NCI-H510A (cell line): ENCODE measurements at regions not wholly inside any gene's neighbourhood (a gene's known extent, or its start where the extent isn't known, plus 50 kb on each side); places are given as distances from the start of the nearest gene placed in this dataset.

ENCODE experiments used
- DNase-seq: peaks from one replicate; lab custom pipeline; 2025; lab: John Stamatoyannopoulos, UW

DNA sequence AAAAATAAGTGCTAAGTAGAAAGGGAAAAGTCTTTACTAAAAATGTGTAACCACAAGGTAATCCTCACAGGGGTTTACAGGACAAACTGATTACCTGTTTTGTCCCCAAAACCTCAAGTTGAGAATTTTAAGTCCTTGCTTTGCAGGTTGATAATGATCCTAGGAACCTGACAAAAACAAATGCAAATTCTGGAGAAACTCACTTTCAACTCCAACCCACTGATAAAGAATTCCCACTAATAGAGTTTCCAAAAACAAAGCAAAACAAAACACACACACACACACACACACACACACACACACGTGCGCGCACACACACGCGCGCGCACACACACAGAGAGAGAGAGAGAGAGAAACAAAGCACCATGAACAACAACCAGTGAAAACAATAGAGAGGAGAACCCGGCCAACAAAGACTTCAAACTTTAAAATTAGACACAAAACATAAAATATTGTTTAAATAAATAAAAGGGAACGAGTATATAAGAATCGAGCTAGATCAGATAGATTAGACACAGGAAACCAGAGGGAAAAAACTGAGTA lies 187.0 kb upstream of the FOXN3 start:
- no peak for DNase-seq

DNA sequence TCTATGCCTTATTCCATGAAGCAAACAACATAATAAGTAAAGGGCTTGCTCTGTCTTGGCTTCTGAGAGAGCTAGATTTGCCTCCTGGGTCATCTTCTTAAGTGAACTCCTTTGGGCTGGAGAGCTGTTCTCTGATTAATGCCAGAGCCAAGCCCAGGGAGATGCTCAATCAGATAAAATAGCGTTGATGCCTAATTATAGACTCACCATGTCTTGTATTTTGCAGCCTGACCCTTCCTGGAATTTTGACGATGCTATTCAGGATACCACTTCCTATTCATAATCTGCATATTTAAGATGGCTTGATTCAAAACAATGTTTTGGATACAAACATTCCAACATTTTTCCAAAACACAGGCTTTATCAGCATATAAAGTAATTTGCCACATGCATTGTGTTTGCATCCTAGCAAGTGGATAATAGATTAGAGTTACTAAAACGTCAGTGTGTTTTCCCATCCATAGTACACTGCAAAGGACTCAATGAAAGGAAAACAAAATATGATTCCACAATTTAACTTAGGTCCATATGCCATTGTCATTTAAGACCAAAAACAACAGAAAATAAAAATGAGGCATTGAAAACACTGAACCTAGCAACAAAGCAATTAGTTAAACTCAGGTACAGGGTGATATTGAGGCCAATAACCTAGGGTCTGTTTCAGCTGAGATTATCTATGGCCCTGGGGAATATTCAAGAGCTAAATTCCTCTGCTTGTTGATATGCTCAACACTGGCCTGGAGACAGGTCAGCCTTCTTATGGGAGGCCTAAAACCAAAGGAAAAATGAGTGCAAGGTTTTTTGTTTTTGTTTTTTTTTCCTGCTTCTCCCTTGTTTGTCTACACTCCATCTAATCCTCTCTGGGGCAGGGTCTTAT lies 184.2 kb upstream of the FOXN3 start:
- DNase-seq: no peak

DNA sequence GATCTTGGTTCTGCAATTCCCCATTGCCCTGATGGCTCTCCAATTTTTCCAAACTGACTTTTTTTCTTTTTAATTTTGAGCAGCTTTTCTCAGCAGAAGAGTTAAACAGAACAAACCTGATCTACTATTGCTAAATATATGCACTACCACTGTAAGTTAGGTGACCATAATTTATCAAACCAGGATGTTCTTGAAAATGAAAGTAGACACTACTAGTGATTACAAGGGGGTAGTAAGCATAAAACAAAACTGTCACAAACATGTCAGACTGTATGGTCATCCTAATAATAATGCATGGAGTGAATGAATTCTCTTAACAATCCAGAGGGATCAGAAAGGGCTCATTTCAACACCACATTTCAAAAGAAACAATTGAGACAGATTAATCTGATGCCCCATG lies 183.0 kb upstream of the FOXN3 start:
- DNase-seq: no peak

DNA sequence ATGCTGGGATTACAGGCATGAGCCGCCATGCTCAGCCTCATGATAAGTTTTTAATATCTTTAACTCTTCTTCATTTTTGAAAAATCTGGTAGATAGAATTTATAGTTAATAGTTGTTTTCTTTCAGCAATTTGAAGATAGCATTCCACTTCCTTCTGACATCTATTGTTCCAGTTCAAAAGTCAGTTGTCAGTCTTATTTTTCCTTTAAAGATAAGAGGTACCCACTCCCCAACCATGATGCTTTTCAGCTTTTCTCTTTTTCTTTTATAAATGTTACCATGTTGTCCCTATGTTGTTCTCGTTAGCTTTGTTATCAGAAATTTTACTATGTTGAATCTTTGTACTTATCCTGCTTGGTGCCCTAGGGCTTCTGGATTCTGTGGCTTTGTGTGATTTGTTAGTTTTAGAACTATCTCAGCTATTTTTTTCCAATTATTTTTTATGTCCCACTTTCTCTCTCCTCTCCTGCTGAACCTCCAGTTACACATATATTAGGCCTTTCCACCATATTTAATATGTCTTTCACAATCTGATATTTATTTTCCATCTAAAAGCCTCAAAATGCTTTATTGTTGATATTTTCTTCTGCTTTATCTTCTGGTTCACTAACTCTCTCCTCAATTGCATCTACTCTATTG lies 181.6 kb upstream of the FOXN3 start:
- no peak for DNase-seq

DNA sequence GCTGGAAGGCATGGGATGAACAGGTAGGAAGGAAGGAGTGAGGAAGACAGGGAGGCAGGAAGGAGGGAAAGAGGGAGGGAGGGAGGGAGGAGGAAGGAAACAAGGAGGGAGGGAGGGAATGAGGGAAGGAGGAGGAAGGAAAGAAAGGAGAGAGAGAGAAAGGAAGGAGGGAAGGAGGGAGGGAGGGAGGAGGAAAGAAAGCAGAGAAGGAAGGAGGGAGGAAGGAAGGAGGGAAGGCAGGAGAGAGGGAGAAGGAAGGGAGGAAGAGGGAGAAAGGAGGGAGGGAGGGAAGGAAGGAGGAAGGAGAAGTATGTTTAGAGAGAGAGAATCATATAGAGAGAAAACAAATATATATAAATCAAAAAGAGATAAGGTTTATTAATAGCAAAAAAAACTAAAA lies 175.9 kb upstream of the FOXN3 start:
- no peak for DNase-seq

DNA sequence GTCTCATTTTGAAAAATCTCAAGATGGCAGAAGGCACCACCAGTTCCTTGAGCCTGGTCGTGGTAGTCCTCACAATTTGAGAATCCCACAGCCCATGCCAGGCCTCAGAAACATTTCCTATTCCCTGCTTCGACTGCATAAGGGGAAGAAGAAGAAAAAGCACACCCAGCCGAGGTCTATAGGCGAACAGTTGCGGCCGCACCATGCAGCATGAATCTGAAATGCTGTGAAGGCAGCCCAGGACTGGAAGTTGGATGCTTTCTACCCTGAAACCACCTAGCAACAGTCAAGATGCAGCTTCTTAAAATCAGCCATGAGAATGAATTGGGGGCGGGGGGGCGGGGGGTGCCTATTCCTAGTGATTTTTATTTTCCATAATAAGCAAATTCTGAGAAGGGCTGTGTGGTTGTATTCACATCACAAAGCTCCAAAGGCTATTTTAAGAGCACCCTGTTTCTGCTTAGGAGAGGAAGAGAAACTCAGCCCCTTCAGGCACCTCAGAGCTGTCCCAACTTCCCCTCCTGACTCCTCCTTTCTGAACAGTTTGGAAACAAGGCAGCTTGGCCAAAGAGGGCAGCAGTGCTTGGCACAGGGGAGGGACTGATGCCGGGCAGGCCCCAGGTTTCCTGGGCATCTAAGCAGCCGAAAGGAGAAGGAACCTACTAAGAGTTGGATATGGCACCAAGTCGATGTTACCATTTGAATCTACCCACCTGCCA lies 172.5 kb upstream of the FOXN3 start:
- DNase-seq: no peak

DNA sequence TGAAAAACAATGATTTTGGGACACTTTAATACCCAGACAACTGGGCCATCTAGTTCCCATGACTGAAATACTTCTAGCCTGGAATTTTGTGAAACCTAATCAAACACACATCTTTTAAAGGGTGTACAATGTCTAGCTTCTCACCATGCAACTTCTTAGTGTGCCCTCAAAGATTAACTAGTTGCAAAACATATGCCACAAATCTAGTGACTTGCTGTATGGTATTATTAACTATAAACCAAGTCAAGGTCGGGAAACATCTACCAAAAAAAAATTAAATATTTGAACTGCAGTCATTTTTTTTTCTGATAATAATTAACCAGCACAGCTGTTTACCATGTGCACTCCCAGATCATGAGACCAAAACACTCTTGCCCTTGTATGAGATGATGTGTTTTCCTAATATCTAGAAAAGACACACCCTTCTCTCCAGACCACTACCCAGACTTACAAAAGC lies 171.8 kb upstream of the FOXN3 start:
- DNase-seq: no peak

DNA sequence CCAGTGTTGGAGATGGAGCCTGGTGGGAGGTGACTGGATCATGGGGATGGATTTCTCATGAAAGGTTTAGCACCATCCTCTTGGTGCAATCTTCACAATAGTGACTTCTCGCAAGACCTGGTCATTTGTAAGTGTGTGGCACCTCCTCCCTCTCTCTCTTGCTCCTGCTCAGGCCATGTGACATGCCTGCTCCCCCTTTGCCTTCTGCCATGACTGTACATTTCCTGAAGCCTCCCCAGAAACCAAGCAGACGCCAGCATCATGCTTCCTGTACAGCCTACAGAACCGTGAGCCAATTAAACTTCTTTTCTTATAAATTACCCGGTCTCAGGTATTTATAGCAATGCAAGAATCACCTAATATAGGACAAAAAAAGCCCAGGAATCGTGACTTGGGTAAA lies 171.0 kb upstream of the FOXN3 start:
- no peak for DNase-seq

DNA sequence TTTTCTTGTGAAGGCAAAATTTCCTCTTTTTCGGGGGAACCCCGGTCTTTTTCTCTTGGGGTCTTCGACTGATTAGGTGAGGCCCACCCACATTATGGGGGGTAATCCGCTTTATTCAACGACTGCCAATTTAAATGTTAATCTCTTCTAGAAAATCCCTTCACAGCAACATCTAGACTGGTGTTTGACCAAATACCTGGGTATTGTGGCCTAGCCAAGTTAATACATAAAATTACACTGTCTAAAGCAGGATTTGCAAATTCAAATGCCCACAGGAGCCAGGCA lies 170.0 kb upstream of the FOXN3 start:
- no peak for DNase-seq

DNA sequence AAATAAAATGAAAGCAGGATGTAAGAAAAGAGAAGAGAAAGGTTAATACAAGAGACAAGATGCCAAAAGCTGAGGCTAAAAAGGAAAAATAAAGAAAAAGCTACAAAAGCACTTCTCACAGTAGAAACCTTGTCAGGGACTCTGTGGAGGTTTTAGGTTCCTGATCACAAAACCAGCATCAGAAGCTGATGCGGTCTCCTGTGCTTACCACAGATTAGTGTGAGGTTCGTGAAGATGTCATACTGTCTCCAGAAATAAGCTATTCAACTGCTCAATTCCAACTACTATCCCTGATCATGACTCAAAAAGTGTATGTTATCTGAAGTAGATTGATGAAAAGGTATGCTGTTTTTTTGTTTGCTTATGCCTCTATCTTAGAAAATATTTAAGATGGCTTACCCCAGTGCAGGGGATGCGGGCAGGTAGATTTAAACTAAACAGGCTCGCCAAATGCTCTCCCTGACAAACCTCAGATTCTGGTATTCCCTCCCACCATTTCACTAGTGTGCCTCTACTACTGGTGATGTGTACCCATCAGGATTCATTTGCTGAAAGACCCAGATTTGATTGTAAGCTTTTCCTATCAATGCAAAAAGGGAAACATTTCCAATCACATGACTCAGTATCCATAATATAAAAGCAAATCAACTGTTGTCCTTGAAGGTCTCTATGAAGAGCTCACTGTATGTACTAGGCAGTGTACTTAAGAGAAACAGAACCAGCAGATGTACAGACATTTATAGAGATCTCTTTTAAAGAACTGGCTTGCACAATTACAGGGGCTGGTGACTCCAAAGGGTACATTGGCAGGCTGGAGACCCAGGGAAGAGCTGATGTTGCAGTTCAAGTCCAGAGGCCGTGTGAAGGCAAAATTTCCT lies 169.5 kb upstream of the FOXN3 start:
- no peak for DNase-seq

DNA sequence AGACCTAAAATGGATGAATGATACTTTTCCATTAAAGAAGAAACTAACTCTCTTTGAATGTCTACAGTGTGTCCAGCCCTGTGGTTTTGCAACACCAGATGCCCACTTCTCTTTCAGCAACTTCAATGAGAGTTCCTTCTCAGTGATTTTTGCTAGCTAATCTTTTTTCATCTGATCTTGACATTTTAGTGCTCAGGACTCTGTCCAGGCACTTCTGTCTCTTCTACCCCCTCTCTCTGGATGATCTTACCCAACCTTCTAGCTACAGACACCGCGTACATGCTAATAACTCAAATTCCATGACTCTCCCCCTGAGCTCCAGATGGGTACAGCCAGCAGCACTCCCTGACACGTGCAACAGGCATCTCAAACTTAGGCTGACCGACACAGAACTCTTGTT lies 161.1 kb upstream of the FOXN3 start:
- DNase-seq: no peak

DNA sequence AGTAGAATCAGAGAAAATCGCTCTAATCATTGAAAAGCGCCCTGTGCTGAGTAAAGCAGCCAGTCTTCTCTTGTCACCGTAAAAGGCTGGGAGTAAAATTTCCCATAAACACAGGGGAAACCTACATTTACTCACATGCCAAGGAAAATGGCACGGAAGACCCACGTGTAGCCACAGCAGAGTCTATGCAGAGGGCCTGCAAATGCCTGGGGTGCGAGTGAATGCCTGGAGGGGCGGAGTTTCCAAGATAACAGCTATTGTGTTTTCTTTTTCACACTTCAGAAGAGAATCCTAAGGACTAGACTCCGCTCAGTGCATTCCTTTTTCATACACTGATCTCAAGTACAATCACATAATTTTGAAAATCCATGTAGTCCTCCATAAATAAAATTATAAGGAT lies 159.9 kb upstream of the FOXN3 start:
- no peak for DNase-seq

DNA sequence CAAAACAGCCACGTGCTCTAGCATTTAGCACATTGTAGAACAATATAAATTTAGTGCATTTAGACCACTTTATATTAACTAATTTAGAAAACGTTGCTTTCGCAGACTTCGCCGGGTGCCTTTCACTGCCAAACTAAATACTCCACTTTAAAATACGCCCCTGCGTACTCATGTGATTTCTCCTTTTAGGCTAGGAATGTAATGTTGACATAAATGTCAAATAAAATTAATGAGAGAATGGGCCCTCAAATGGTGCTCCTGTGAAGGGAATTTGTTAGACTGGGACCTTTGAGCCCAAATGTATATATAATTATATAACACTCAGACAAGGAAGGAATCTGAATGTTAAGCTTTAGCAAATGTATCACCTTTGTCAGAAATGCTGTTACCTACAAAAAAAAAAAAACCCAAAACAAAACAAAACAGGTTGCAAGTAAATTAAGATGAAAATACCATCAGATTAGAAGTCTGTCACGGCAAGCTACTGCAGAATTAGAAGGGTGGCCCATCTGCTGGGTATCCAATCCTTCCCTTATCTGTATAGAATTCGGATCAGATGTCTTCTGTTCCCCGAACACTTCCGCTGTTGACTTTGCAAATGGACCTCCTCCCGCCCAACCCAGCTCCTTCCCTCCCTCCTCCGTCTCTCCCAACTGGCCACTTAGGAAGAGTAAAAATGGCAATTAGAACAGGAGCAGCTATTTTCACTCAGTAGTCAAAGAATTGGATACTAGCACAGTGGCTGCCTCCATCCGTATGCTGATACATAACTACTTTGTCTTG lies 159.3 kb upstream of the FOXN3 start:
- peak; percentile 16 for DNase-seq

DNA sequence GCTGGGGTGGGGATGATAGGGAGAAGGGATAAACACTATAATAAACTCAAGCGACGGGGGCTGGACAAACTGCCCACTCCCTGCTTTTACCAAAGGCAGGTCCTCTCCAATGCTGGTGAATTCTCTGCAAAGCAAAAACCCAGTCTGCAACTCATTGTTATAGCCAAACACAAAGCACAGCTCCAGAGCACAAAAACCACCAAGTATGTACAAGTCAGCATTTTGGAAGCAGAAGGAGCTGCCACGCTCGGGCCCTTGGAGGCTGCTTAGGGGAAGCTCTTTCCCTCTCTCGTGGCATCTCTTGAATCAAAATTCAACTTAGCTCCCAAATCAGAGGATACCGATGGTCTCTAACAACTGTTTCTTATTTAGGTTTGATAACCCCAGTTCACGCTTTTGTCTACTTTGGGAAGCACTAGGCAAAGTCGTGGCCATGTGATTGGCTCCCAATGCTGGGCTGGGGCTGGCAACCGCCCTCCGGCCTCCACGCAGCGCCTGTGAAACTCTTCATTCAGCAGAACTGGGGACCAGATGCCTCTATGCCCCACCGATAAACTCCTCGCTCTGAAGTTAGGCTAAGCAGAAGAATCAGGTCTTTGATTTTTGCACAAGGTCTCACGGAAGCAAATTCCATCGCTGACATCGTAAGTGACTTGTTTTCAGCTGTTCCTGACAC lies 158.5 kb upstream of the FOXN3 start:
- no peak for DNase-seq

DNA sequence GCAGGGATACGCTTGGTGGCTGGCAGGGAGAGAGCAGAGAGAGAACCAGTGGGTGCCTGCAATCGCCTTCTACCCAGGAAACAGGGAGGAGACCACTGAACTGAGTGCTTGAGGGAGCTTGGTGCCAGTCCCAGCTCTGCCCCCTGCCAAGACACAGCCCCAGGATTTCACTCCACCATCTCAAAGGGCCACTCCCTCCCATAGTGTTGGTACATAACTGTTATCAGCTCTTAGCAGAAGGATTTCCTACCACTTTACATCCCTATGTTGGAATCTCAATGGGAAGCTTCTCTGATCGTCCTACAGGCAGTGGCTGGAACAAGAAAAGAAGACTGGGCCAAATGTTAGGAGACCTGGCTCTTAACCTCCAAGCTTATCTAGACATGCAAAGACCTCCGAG lies 157.4 kb upstream of the FOXN3 start:
- DNase-seq: no peak

DNA sequence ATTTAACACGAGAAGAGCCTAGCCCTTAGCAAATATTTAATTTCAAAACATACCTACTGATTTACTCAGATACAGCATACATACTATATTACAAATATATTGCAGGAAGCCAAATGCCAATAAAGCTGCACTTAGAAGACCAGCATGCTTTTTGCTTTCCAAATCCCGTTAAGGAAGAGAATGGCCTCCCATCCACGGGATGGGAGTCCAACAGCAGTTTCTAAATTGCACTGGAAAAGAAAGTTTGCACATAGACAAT lies 156.3 kb upstream of the FOXN3 start:
- no peak for DNase-seq

DNA sequence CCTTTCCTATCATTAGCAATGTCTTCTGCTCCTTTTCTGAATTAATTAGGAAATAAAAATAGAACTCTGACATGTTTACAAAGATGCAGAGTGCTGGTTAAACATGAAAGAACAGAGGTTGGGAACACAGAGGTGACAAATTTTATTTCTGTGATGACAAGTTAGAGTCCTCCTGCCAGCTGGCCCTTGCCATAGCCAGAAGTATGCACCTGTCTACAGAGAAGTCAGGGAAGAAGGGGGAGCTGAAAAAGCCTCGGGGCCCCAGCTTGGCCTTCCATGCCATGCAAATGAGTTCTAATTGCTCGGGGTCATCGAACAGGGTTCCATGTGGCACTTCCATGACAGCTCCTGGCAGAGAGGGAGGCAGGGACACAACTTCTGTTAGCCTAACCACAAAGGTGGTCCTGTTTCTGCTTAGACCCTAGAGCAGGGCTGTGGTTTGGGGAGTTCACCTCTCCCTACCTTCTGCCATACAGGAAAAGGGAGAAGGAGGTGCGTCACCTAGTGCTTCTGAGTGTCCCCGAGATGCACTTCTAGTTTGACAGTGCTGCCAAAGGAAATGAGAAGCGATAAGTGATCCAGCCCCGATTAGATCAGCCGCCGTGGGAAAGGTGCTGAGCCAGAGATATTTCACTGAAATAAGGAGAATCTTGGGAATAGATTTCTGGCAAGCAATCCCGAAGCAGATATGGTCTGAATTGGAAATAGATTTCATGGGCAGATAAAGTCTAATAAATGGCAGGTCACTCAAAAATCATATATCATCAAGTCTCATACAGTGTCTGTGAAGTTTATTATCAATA lies 155.8 kb upstream of the FOXN3 start:
- DNase-seq: no peak

DNA sequence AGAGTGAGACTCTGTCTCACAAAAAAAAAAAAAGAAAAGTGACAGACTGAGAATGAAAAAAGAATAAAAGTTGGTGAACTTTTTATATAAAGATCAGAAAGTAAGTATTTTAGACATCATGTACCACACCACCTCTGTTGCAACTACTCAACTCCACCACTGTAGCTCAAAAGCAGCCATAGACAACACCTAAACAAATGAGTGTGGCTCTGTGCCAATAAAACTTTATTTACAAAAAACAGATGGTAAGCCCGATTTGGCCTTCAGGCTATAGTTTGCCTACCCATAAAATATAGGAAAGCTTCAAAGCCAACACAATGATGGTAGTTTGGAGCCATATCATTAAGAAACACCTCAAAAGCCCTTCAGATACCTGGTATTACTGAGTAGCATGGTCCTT lies 154.5 kb upstream of the FOXN3 start:
- DNase-seq: no peak

DNA sequence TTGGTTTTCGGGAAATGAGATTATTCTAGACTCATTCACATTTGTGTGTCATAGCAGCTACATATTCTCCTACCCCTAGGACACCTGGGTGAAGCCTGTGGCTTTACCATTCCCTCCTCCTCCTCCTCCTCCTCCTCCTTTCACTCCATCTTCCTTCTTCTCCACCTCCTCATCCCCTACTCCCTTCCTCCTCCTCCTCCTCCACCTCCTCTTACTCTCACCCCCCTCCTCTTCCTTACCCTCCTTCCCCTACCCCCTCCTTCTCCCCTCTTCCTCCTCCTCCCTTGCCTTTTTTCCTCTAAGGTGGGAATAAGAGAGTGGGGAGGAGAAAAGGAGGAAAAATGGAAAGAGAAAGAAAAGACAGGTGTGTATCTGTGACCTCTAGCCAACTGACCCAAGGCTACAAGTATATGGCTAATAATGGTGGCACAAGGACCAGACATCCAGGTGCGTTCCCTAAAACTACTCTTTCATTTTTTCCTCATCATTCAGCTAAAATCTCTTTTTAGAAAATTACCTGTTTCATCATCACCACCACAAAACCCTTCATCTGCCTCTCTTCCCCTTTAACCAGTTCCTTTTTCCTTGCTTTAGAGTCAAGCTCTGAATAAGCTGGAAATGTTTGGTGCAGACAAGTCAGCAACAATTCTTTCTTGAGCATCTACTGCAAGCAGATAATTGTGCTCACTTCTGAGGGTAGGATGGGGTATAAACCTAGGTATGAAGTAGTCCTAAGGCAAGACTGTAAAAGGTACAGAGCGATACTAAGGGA lies 149.8 kb upstream of the FOXN3 start:
- no peak for DNase-seq
